Umbilical cord (tissue), 1 donor: ENCODE measurements at regions not wholly inside any gene's neighbourhood (a gene's known extent, or its start where the extent isn't known, plus 50 kb on each side); places are given as distances from the start of the nearest gene placed in this dataset.
A peak's percentile ranks its signal among the peaks of the same experiment; 100 is the strongest.
"Not testable (repeated sequence)": the region's sequence is repeated elsewhere in the genome, so short reads cannot be mapped to it uniquely, and the experiment has no call there.

Experiments
- DNase-seq: peaks from one replicate; pipeline ENCODE4 v3.0.0-alpha.2; 2015; ENCODE audit warnings: low spot score

- no peak for DNase-seq
Measured at GRCh38 chr3:166836836-166837235, 543.3 kb downstream of the ZBBX start.

- peak; percentile 58 for DNase-seq
Measured at GRCh38 chr3:166829896-166830295, 550.2 kb downstream of the ZBBX start.

- DNase-seq = peak; percentile 14
Measured at GRCh38 chr3:166818464-166818863, 561.6 kb downstream of the ZBBX start.

- DNase-seq = not testable (repeated sequence)
Measured at GRCh38 chr3:166817269-166817668, 562.8 kb downstream of the ZBBX start.

- DNase-seq = no peak
Measured at GRCh38 chr3:166810741-166811445, 569.2 kb downstream of the ZBBX start.

- no peak for DNase-seq
Measured at GRCh38 chr3:166809520-166809919, 570.6 kb downstream of the ZBBX start.

- DNase-seq = no peak
Measured at GRCh38 chr3:166788936-166789335, 591.2 kb downstream of the ZBBX start.

GRCh38 chr3:166785876-166786275 lies 594.2 kb downstream of the ZBBX start:
- peak; percentile 42 for DNase-seq

- no peak for DNase-seq
Measured at GRCh38 chr3:166783206-166783605, 596.9 kb downstream of the ZBBX start.

GRCh38 chr3:166764698-166765318 lies 615.3 kb downstream of the ZBBX start:
- no peak for DNase-seq

- DNase-seq = no peak
Measured at GRCh38 chr3:166759736-166760513, 620.2 kb downstream of the ZBBX start.

GRCh38 chr3:166752214-166752613 lies 627.9 kb downstream of the ZBBX start:
- no peak for DNase-seq

- DNase-seq = peak; percentile 5
Measured at GRCh38 chr3:166743481-166744134, 636.5 kb downstream of the ZBBX start.

- no peak for DNase-seq
Measured at GRCh38 chr3:166734734-166735133, 645.4 kb downstream of the ZBBX start.

- DNase-seq = no peak
Measured at GRCh38 chr3:166731701-166732100, 648.4 kb downstream of the ZBBX start.

GRCh38 chr3:166721466-166721865 lies 658.6 kb downstream of the ZBBX start:
- no peak for DNase-seq

GRCh38 chr3:166714206-166714605 lies 665.9 kb downstream of the ZBBX start:
- no peak for DNase-seq

GRCh38 chr3:166713787-166714186 lies 666.3 kb downstream of the ZBBX start:
- DNase-seq = no peak

GRCh38 chr3:166706094-166706493 lies 674.0 kb downstream of the ZBBX start:
- no peak for DNase-seq

GRCh38 chr3:166697495-166697894 lies 682.6 kb downstream of the ZBBX start:
- no peak for DNase-seq

GRCh38 chr3:166696103-166696502 lies 684.0 kb downstream of the ZBBX start:
- DNase-seq = no peak

- no peak for DNase-seq
Measured at GRCh38 chr3:166688665-166689064, 691.4 kb downstream of the ZBBX start.
